IMR-90 (cell line): ENCODE measurements at regions not wholly inside any gene's neighbourhood (a gene's known extent, or its start where the extent isn't known, plus 50 kb on each side); places are given as distances from the start of the nearest gene placed in this dataset.

Experiments
- ATAC-seq: fragments of 200-7000 bp; cut with Tn5 transposase; 2 replicates; pipeline ENCODE4 v1.9.1; 2020; ENCODE audit warnings: low read depth, mild to moderate bottlenecking, moderate library complexity
- BruUV-seq: library from RNA; stranded (reverse); fragments of 400-500 nt; replicated peaks from 2 replicates; lab custom pipeline; 2021; lab: Mats Ljungman, UMichigan
- CTCF ChIA-PET: fragments of 300-600 bp; formaldehyde crosslinking; extraction: SDS; loops from one replicate; lab custom pipeline; 2021; ENCODE audit warnings: antibody characterized with exemption; lab: Yijun Ruan, JAX
- POLR2A ChIA-PET: fragments of 300-600 bp; sonication (Branson Sonifier 250); formaldehyde crosslinking; loops from one replicate; lab custom pipeline; 2022; ENCODE audit warnings: antibody characterized with exemption; ENCODE audit not compliant: unreplicated experiment; lab: Charles Lee
- DNase-seq: peaks from one replicate; pipeline ENCODE4 v3.0.0; 2013
- H2AFZ ChIP-seq: replicated peaks from 2 replicates; pipeline ENCODE3; 2013; ENCODE audit warnings: low read length, mild to moderate bottlenecking; ENCODE audit not compliant: poor library complexity
- H2AK5ac ChIP-seq: 2 replicates; pipeline ENCODE4 v1.6.1; 2013; ENCODE audit warnings: low read depth, low read length, inconsistent platforms
- H2AK9ac ChIP-seq: replicated peaks from 2 replicates; pipeline ENCODE3; 2013; ENCODE audit warnings: mild to moderate bottlenecking, low read depth, low read length, moderate library complexity; ENCODE audit not compliant: poor library complexity
- H2BK120ac ChIP-seq: 2 replicates; pipeline ENCODE4 v1.6.1; 2013; ENCODE audit warnings: low read depth, low read length, inconsistent platforms
- H2BK15ac ChIP-seq: 3 replicates; pipeline ENCODE4 v1.6.1; 2013; ENCODE audit warnings: low read depth, low read length, inconsistent platforms
- H2BK20ac ChIP-seq: 2 replicates; pipeline ENCODE4 v1.6.1; 2013; ENCODE audit warnings: low read depth, mild to moderate bottlenecking, inconsistent platforms, low read length, moderate library complexity
- H2BK5ac ChIP-seq: 2 replicates; pipeline ENCODE4 v1.6.1; 2013; ENCODE audit warnings: mild to moderate bottlenecking, low read depth, low read length, inconsistent platforms; ENCODE audit not compliant: poor library complexity, severe bottlenecking
- H3K14ac ChIP-seq: replicated peaks from 2 replicates; pipeline ENCODE4 v1.6.1; 2013; ENCODE audit warnings: low read depth, low read length, inconsistent platforms
- H3K18ac ChIP-seq: 2 replicates; pipeline ENCODE4 v1.6.1; 2013; ENCODE audit warnings: low read depth, low read length, control low read depth
- H3K23ac ChIP-seq: 2 replicates; pipeline ENCODE4 v1.6.1; 2013; ENCODE audit warnings: low read depth, low read length, inconsistent platforms
- H3K27ac ChIP-seq: 2 replicates; pipeline ENCODE4 v1.5.1; 2013; ENCODE audit warnings: mild to moderate bottlenecking, control low read depth, low read length; ENCODE audit not compliant: insufficient read depth
- H3K27me3 ChIP-seq: 2 replicates; pipeline ENCODE4 v1.6.1; 2013; ENCODE audit warnings: low read length; ENCODE audit not compliant: control insufficient read depth, insufficient read depth
- H3K36me3 ChIP-seq: 2 replicates; pipeline ENCODE4 v1.6.1; 2013; ENCODE audit warnings: low read length, mixed read lengths; ENCODE audit not compliant: control insufficient read depth, insufficient read depth
- H3K4ac ChIP-seq: 2 replicates; pipeline ENCODE4 v1.6.1; 2013; ENCODE audit warnings: low read depth, low read length, inconsistent platforms
- H3K4me1 ChIP-seq: 2 replicates; pipeline ENCODE4 v1.6.1; 2013; ENCODE audit warnings: low read length, mixed read lengths; ENCODE audit not compliant: control insufficient read depth, insufficient read depth
- H3K4me2 ChIP-seq: 2 replicates; pipeline ENCODE4 v1.6.1; 2013; ENCODE audit warnings: low read depth, mild to moderate bottlenecking, control low read depth, low read length, moderate library complexity
- H3K4me3 ChIP-seq: 2 replicates; pipeline ENCODE4 v1.5.1; 2013; ENCODE audit warnings: low read depth, mild to moderate bottlenecking, control low read depth, low read length, moderate library complexity; ENCODE audit not compliant: insufficient read depth
- H3K56ac ChIP-seq: 2 replicates; pipeline ENCODE4 v1.6.1; 2013; ENCODE audit warnings: low read length, inconsistent platforms; ENCODE audit not compliant: insufficient read depth; ENCODE audit errors: extremely low read depth
- H3K79me1 ChIP-seq, 2 experiments: 2 replicates each; pipeline ENCODE4 v1.6.1; 2013; ENCODE audit warnings: low read length in 2 of 2, inconsistent platforms in 1 of 2, low read depth in 1 of 2
- H3K9ac ChIP-seq: 2 replicates; pipeline ENCODE4 v1.6.1; 2013; ENCODE audit warnings: low read depth, low read length, control low read depth
- H3K9me1 ChIP-seq: 2 replicates; pipeline ENCODE4 v1.6.1; 2013; ENCODE audit warnings: low read length, inconsistent platforms; ENCODE audit not compliant: insufficient read depth
- H3K9me3 ChIP-seq: 2 replicates; pipeline ENCODE4 v1.6.1; 2013; ENCODE audit warnings: low read length; ENCODE audit not compliant: control insufficient read depth, insufficient read depth
- H4K20me1 ChIP-seq: 2 replicates; pipeline ENCODE4 v1.6.1; 2013; ENCODE audit warnings: low read length, inconsistent platforms; ENCODE audit not compliant: insufficient read depth
- H4K5ac ChIP-seq: 2 replicates; pipeline ENCODE4 v1.6.1; 2013; ENCODE audit warnings: mild to moderate bottlenecking, low read depth, low read length, control low read depth
- H4K8ac ChIP-seq, 2 experiments: 2 replicates each; pipeline ENCODE4 v1.6.1; 2013; ENCODE audit warnings: low read depth in 2 of 2, low read length in 2 of 2, control low read depth in 1 of 2, inconsistent platforms in 1 of 2
- H4K91ac ChIP-seq: 2 replicates; pipeline ENCODE4 v1.6.1; 2013; ENCODE audit warnings: low read depth, low read length, inconsistent platforms; ENCODE audit not compliant: insufficient read depth
- RFX5 ChIP-seq: IDR thresholded peaks from 2 replicates; pipeline ENCODE4 v1.8.0; 2012; ENCODE audit warnings: low read depth, mild to moderate bottlenecking, low read length, moderate library complexity
- WGBS, 2 experiments: methylation state at CpG; one replicate each; pipeline versions ENCODE4 v1.1.5 to v1.1.7; 2013; ENCODE audit warnings: missing lambda C conversion rate in 2 of 2; ENCODE audit not compliant: insufficient read length in 1 of 2; ENCODE audit errors: extremely low coverage in 2 of 2; 5-methylcytosine and 5-hydroxymethylcytosine counted together
- dilution Hi-C: fragments of 300-500 bp; cut with HindIII; formaldehyde crosslinking; loops from one replicate; pipeline ENCODE4 v1.14.3; 2018; ENCODE audit warnings: low sequenced_read_pairs; ENCODE audit not compliant: unreplicated experiment
- in situ Hi-C: fragments of 300-500 bp; cut with MboI; formaldehyde crosslinking; loops from 3 replicates; pipeline ENCODE4 v1.14.3; 2019; ENCODE audit warnings: low sequenced_read_pairs, inconsistent platforms, mixed read lengths
- intact Hi-C: fragments of 100-400 bp; cut with micrococcal nuclease; formaldehyde crosslinking; loops from 2 replicates; pipeline ENCODE4 v1.10.0; 2022

- intact Hi-C loops (no loop called here), dilution Hi-C loops (no loop called here), in situ Hi-C loops (no loop called here)
- Histone ChIP-seq H3K14ac (no peak overlapping the region), H3K27me3 (no peaks in the 10 kb centered on the region; the same call in 1 of the 2 replicates), H3K27ac (no peak overlapping the region), H3K23ac (no peak overlapping the region), H3K56ac (no peak overlapping the region), H4K91ac (no peak overlapping the region), H3K79me1 (no peaks in the 10 kb centered on the region), H2BK15ac (no peak overlapping the region), H3K4ac (no peak overlapping the region), H3K4me2 (no peak overlapping the region), H2BK5ac (no peak overlapping the region), H2AFZ (no peak overlapping the region), H3K18ac (no peak overlapping the region), H3K9ac (no peak overlapping the region), H2AK5ac (no peak overlapping the region), H3K4me1 (no peaks in the 10 kb centered on the region), H3K9me1 (no peaks in the 10 kb centered on the region), H2AK9ac (no peak overlapping the region), H4K8ac (no peak overlapping the region), H4K5ac (no peak overlapping the region), H3K9me3 (no peaks in the 10 kb centered on the region), H4K20me1 (no peaks in the 10 kb centered on the region), H3K4me3 (no peak overlapping the region), H2BK20ac (no peak overlapping the region), H3K36me3 (no peaks in the 10 kb centered on the region), H2BK120ac (no peak overlapping the region)
- ChIA-PET CTCF (no interaction called here), POLR2A (no interaction called here)
- ATAC-seq = no peak
- TF ChIP-seq RFX5 = no peak
- no peak for DNase-seq
- BruUV-seq = no TSS peak
- WGBS, 2 experiments = 57% methylated on average over 7 of the region's 11 CpGs; no CpG with 5 or more reads in 1 of the 2 experiments
Observed at GRCh38 chr2:221334481-221335218, 237.5 kb downstream of the EPHA4 start.
